NCI-H2227 (cell line): ENCODE measurements at regions not wholly inside any gene's neighbourhood (a gene's known extent, or its start where the extent isn't known, plus 50 kb on each side); places are given as distances from the start of the nearest gene placed in this dataset.
"Not testable (repeated sequence)": the region's sequence is repeated elsewhere in the genome, so short reads cannot be mapped to it uniquely, and the experiment has no call there.

Experiments used
- DNase-seq: peaks from one replicate; lab custom pipeline; 2025; ENCODE audit not compliant: unreplicated experiment; lab: John Stamatoyannopoulos, UW

DNA sequence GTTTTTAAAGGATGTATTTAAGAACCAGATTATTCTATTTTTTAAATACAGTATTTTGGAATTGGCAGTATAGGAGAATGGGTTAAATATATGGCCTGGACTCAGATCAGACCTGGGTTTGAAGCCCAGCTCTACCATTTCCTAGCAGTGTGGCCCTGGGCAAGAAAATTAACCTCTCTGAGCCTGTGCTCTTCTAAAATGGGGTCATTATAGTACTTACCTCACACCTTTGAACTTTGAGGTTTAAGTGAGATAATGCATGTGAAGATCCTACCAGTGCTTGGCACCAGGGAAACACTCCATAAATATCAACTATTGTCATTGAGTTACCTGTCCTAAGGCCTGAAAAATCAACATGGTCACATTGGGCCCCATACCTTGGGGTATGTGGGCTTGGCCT, 93.4 kb upstream of the WSB1 start:
- no peak for DNase-seq

DNA sequence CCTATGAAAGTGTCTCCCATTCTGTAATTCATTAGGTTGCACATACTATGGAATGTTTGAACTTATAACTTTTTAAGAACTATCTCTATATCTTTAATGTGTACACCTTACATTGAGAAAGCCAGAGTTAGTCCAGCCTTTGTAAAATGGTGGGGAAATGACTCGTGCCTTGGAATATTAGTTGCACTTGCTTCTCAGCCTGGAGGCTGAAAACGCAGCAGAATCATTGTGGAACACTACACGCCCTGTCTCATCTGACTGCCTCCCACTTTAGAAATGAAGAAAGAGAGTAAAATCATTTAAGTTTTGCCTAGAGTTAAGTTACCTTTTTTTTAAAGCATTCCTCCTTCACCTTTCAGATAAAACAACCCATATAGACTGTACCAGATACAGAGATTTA, 90.7 kb upstream of the WSB1 start:
- DNase-seq: no peak

DNA sequence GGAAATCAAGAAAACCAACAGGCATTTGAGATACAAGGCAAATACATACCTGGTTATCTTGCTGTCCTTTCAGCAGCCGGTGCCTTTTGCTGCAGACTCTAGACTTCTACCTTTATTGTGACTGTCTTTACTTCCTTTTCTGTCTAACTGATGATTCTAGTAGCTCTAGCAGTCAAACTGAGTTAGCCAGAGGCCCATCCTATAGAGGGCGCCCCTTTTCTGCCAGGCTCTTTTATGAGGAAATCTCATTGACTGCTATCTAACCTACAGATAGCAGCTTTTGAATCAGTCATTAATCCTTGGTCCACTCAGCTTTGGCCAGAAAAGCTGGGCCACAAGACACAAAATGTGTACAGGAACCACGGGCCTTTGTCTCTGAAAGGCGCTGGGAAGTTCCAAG, 87.5 kb upstream of the WSB1 start:
- DNase-seq: no peak

DNA sequence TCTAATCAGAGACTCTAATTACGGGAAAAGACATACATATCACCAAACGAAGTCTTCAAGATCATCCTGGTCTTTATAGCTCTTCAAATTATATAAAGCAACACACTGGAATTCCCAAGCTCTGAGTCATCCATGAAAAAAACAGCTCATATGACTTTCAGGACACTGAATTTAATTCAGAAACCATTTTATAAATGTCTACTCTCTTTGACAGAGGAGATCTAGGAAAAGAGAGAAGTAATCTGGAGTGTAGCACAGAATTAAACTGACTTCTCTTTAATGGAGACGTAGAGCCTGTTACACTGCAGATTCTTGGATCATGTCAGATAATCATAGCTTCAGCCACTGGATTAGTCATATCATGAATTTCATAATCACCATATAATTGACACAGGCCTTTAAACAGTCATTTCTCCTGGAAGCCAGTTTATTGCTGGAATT, 86.8 kb upstream of the WSB1 start:
- DNase-seq: no peak

DNA sequence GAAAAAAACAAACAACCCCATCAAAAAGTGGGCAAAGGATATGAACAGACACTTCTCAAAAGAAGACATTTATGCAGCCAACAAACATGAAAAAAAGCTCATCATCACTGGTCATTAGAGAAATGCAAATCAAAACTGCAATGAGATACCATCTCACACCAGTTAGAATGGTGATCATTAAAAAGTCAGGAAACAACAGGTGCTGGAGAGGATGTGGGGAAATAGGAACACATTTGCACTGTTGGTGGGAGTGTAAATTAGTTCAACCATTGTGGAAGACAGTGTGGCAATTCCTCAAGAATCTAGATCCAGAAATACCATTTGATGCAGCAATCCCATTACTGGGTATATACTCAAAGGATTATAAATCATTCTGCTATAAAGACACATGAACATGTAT, 85.5 kb upstream of the WSB1 start:
- not testable (repeated sequence) for DNase-seq

DNA sequence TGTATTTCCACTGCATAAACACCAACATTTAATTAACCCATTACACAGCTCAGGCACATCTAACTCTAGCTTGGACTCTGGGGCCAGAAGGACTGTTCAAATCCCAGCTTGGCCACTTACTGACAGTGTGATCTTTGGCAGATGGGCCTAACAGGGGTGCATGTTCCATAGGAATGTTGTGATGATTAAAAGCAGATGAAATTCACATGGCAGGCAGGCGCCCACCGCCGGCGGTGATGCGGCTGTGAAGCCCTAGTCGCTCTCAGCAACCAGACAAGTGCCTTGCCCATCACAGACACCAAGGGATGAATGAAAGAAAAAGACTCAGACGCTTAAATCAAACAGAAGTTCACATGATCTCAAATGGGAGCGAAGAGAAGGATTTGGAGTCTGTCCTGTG, 84.6 kb upstream of the WSB1 start:
- DNase-seq: no peak

DNA sequence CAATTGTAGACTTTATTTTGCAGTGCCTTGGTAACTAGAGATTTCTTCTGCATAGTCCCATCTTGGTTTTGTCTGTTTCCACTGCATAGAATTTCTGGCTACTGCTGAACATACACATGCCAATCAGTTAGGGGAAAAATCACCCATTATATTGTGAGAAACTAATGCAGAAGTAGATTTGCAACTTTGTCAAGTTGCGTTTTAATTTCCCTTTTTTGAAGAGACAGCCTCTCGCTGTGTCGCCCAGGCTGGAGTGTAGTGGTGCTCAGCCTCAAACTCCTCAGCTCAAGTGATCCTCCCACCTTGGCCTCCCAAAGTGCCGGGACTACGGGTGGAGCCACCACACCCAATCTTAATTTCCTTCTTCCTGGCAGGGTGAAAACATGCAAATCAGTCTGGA, 83.1 kb upstream of the WSB1 start:
- DNase-seq: not testable (repeated sequence)

DNA sequence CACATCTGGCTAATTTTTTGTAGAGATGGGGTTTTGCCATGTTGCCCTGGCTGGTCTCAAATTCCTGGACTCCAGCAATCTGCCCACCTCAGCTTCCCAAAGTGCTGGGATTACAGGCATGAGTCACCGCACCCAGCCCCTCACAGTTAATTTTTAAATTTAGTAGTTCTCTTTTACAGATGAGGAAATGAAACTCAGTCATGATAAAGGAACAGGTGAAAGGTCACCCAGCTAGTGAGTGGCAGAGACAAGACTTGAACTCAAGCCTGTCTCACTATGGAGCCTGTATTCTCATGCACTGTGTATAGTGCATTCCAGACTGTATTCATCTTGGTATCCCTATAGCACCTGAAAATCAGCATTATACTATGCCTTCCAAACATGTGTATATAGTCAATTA, 77.1 kb upstream of the WSB1 start:
- DNase-seq: no peak

DNA sequence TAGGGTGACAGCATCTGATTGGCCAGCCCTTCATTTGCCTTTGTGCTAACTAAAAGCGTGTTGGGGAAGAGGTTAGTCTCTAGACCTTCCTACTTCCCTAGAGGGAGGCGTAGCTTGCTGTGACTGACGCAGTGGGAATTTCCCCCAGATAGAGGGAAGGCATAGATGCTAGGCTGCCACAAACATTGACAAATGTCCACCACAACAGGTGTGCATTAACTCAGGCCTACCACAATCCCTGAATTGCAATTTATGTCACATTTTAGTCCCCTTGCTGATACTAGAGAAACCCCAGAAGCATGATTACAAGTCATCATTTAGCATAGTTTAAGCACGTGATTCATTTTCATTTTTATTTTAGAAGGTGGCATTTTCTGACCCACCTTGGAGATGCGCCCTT, 76.3 kb upstream of the WSB1 start:
- DNase-seq: no peak

DNA sequence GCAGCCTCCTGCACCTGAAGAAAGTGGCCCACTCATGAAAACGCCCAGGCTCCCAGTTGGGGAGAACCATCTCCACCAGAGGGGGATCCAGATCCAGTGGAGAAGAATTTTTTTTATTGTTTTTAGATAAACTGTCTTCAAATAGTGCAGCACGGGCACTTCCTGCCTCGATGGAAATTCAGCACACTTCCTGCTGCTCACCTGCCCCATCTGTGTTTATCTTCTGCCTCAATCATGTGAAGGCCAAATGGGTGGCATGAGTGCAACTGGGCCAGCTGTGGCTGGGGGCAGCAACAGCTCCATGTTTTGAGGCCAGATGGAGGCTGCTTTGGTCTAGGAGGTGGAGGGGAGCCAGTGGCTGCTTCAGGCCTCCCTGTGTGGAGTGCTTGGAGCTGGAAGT, 75.9 kb upstream of the WSB1 start:
- no peak for DNase-seq

DNA sequence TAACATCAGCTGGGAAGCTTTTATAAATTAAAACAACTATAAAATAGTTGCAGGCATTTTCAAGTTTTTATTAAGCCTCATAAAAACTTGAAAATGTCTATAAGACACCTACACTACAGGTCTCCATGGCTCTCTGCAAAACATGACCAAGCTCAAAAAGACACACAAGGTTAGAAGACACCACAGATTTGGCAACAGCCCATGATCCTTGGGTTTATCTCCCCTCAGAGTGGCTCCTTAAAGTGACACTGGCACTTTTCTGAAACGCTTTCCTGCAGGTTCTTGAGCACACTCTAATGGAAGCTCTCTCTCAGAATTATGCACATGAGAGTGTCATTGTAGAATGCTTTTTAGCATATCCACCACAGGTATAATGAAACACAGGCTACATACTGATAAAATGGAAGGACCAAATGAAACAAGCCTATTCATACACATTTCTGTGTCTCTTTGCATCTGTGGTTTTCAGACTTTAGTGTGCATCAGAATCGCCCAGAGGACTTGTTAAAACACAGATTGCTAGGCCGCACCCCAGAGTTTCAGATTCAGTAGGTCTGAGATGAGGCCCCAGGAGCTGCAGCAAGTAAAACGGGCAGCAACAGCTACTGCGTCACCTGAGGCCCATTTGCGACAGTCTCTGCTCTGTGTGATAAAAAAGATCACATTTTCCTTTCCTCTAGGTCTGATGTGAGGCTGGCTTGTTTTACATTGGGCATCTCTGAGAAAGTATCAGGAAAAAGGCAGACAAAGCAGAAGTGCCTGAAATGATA, 75.0 kb upstream of the WSB1 start:
- no peak for DNase-seq

DNA sequence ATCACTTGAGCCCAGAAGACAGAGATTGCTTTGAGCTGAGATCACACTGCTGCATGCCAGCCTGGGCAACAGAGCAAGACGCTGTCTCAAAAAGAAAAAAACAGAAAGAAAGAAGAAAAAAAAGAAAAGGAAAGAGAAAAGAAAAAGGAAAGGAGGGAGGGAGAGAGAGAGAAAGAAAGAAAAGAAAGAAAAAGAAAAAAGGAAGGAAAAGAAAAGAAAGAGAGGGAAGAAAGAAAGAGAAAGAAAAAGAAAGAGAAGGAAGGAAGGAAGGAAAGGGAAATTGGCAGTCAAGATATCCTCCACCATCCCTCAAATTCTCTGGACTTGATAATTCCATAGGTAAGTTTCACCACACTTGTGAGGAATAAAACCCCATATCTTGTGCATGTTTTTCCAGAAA, 71.4 kb upstream of the WSB1 start:
- no peak for DNase-seq

DNA sequence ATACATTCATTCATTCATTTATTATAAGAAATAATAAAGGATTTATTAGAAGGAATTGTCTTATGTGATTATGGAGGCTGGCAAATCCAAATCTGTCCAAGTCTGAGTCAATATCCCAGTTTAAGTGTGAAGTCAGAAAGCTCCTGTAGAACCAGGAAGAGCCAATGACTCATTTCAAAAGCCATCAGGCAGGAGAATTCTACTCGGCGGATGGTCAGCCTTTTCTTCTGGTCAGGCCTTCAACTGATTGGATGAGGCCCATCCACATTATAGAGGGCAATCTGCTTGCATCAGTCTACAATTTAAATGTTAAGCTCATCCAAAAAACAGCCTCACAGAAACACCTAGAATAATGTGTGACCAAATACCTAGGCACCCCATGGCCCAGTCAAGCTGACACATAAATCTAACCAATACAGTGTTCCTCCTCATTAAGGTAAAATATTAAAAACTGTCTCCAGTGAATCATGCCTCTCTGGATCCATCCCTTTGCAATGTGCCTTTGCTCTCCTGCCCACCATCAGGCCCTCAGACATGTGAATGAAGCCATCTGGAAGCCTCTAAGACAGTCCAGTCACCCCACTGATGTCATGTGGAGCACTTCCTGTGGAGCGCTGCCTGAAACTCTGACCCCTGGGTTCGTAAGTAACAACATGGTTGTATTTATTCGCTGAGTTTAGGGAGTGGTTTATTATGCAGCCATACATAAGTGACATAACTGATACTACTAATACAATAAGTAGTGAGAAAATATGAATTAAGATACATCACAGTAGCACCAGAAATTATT, 69.2 kb upstream of the WSB1 start:
- no peak for DNase-seq

DNA sequence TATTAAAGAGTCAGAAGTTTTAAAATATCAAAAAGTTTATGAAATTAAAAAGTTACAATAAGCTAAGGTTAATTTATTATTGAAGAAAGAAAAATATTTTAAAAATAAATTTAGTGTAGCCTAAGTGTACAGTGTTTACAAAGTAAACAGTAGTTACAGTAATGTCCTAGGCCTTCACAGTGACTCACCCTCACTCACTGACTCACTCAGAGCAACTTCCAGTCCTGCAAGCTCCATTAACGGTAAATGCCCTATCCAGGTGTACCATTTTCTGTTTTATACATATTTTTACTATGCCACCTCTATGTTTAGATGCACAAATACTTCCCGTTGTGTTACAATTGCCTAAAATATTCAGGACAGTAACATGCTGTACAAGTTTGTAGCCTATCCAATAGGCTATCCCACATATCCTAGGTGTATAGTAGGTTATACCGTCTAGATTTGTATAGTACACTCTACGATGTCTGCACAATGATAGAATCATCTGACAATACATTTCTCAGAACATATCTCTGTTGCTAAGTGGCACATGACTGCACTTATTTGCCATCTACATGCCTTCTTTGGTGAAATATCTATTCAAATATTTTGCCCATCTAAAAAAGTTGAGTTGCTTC, 67.2 kb upstream of the WSB1 start:
- DNase-seq: no peak

DNA sequence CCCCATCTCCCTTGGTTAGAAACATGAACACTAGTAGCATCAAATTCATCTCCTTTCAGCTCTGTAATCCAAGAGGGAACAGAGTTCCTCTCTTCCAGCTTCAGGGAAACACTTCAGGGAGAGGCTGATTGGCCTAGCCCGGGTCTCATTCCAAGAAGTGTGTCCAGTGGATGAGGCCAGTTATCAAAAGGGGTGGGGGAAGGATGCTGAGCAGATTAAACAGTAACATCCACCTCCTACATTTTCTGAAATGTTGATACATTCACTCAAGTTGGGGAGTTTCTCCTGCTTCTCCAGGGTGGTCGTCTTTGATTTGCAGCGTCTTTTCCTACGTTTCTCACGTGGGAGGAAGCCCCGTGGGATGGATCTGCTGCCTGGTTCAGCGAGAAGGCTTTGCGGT, 62.9 kb upstream of the WSB1 start:
- no peak for DNase-seq

DNA sequence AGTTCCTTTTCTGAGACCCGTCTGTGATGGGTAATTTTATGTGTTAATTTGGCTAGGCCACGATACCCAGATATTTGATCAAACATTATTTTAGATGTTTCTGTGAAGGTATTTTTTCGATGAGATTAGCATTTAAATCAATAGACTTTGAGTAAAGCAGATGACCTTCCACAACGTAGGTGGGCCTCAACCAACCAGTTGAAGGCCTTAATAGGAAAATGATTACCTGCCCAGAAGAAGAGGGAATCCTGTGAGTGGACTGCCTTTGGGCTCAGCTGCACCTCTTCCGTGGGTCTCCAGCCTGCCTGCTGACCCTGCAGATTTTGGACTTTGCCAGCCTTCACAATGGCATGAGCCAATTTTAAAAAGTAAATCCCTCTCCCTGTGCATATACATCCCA, 61.6 kb upstream of the WSB1 start:
- no peak for DNase-seq

DNA sequence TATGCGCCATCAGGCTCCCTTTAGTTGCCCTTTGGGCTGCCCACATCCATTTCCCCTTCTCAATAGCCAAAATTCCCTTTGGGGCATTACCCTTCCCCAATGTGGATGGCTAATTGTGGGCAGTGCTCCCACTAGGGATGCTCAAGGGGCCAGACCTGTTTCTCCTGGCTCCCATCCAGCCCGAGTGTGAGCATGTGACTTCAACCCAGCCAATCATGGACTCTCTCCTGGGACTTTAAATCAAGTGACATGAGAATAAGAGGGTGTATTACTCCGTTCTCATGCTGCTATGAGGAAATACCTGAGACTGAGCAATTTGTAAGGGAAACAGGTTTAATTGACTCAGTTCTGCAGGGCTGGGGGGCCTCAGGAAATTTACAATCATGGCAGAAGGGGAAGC, 60.9 kb upstream of the WSB1 start:
- no peak for DNase-seq

DNA sequence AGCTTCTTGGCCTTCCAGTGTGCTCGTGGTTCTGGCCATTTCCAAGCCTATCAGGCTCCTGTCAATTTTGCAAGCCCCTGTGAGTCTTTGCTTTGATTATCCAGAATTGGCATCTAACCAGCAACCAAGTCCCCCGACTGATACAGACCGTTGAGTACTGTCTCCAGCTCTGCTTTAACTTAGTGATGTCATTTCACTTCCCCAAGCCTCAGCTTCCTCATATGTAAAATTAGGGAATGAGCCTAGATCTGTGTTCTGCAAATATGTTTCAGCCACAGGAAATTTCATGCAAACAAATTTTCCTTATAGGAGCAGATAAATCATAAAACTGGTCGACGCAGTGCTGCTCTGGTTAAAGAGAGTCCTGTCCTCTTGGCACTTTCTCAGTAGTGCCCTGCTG, 60.1 kb upstream of the WSB1 start:
- no peak for DNase-seq

DNA sequence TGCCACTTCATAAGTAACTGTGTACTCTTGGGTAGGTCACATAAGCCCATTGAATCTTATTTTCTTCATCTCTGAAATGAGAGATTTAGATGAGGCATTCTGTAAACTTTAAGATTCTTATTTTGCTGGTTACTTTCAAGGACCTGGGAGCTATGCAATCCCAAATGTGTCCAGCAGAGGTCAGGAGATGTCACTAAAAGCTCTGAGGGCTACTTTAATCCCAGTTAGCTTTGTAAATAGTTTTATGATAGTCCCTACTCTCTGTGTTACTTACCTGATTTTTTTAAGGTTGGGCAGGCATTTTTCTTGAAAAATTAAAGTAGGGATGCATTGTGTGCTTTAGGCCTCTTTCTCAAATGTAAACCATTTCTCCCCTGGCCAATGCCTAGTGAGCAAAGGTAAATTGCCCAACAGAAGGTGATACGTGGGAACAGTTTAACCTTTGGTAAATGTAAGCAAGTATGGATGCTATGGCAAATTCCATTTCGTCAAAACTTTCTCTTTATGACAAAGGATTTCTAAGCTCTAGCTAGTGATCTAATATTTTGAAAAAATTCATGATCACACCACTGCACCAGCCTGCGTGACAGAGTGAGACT, 57.1 kb upstream of the WSB1 start:
- DNase-seq: peak; percentile 74

DNA sequence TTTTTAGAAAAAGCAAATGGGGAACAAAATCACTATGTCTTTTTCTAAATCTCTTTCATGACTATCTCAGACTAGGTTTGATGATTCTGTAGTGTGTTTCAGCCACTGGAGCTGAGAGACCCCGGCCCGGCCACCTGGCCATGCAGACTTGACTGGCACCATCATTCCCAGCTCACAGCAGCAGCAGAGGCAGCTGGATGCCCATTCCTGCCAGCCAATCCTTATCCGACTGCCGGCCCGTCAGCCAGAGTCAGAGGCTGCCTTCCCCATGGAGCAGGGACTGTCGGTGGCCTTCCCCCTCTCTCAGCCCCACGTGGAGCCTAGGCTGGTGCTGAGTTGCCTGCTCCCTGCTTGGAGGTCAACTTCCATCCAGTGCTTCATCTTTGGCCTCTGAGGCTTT, 56.0 kb upstream of the WSB1 start:
- no peak for DNase-seq

DNA sequence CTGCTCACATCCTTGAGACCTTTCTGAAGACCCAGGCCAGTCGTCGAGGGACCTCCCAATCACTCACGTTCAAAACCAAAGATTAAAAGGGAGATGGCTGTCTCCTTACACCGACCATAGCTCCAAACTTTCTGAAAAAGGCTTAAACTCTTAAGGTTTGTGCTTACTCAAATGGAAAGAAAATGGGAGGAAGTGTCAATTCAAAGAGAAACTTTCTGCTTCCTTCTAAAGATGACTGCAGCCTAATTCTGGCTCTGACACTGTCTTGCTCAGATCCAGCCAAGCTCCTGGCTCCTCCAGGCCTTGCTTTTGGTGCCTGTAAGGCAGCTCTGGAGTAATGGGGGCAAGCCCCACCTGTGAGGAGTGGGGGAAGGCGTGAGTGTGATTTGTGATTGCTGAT, 54.9 kb upstream of the WSB1 start:
- no peak for DNase-seq

DNA sequence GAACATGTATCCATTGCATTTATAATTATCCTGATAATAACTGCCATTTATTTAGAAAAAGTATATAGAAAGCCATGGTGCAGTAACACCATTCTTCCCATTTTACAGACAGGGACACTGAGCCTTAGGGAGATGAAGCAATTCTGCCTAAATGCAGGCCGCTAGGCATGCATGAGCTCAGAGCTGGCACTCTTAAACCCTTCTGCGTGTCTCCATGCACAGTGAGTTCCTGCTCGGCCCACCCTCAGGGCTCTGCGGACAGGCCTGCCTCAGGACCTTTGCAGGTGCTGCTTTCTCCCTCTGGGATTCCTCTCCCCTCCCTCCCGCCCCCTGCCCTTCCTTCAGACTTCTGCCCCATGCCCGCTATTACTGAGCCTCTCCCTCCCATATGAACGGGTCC, 54.3 kb upstream of the WSB1 start:
- DNase-seq: no peak
